OCI-LY7 (cell line): ENCODE measurements at regions not wholly inside any gene's neighbourhood (a gene's known extent, or its start where the extent isn't known, plus 50 kb on each side); places are given as distances from the start of the nearest gene placed in this dataset.

Experiments
- BruUV-seq: library from RNA; stranded (reverse); fragments of 400-500 nt; replicated peaks from 2 replicates; lab custom pipeline; 2021; lab: Mats Ljungman, UMichigan
- CTCF ChIA-PET: fragments of 300-600 bp; sonication (Branson Sonifier 250); formaldehyde crosslinking; loops from one replicate; lab custom pipeline; 2022; ENCODE audit warnings: antibody characterized with exemption; ENCODE audit not compliant: unreplicated experiment; lab: Charles Lee
- POLR2A ChIA-PET: fragments of 300-600 bp; sonication (Branson Sonifier 250); formaldehyde crosslinking; loops from one replicate; lab custom pipeline; 2022; ENCODE audit warnings: antibody characterized with exemption; lab: Charles Lee
- DNase-seq: peaks from one replicate; pipeline ENCODE4 v3.0.0-alpha.2; 2015; ENCODE audit warnings: low spot score
- H2AFZ ChIP-seq: fragments of 200-600 bp; sonication (generic), shearing (Covaris generic); 2 replicates; pipeline ENCODE4 v1.6.1; 2014; ENCODE audit warnings: mild to moderate bottlenecking, antibody characterized with exemption, low read length, moderate library complexity
- H3K27ac ChIP-seq: fragments of 200-600 bp; sonication (generic); 2 replicates; pipeline ENCODE4 v1.5.1; 2014; ENCODE audit warnings: mixed run types, low read depth, mild to moderate bottlenecking, moderate library complexity, low read length, inconsistent platforms; ENCODE audit not compliant: poor library complexity, severe bottlenecking
- H3K36me3 ChIP-seq: fragments of 200-600 bp; sonication (generic); 2 replicates; pipeline ENCODE4 v1.6.1; 2014; ENCODE audit warnings: mild to moderate bottlenecking, antibody characterized with exemption, low read length, moderate library complexity, mixed read lengths; ENCODE audit not compliant: insufficient read depth
- H3K4me1 ChIP-seq: fragments of 200-600 bp; sonication (generic); 2 replicates; pipeline ENCODE4 v1.5.1; 2014; ENCODE audit warnings: mild to moderate bottlenecking, low read length; ENCODE audit not compliant: insufficient read depth, poor library complexity, severe bottlenecking
- H3K4me2 ChIP-seq: fragments of 200-600 bp; sonication (generic); 2 replicates; pipeline ENCODE4 v1.6.1; 2014; ENCODE audit warnings: mild to moderate bottlenecking, low read length
- H3K4me3 ChIP-seq: fragments of 200-600 bp; sonication (generic); 2 replicates; pipeline ENCODE4 v1.5.1; 2014; ENCODE audit warnings: mild to moderate bottlenecking, low read depth, low read length; ENCODE audit not compliant: poor library complexity, severe bottlenecking
- H3K79me2 ChIP-seq: fragments of 200-600 bp; sonication (generic); 2 replicates; pipeline ENCODE4 v1.6.1; 2016; ENCODE audit warnings: low read depth, mild to moderate bottlenecking, low read length, moderate library complexity, mixed read lengths; ENCODE audit not compliant: insufficient read depth
- H3K9me2 ChIP-seq: fragments of 200-600 bp; sonication (generic); 2 replicates; pipeline ENCODE4 v1.6.1; 2016; ENCODE audit warnings: mild to moderate bottlenecking, low read length, mixed read lengths; ENCODE audit not compliant: insufficient read depth
- H3K9me3 ChIP-seq: fragments of 200-600 bp; sonication (generic); 2 replicates; pipeline ENCODE4 v1.6.1; 2014; ENCODE audit warnings: mild to moderate bottlenecking, mixed run types, low read length, mixed read lengths
- H4K20me1 ChIP-seq: fragments of 200-600 bp; sonication (generic); 2 replicates; pipeline ENCODE4 v1.6.1; 2014; ENCODE audit warnings: mild to moderate bottlenecking, antibody characterized with exemption, low read length, moderate library complexity, mixed read lengths; ENCODE audit not compliant: insufficient read depth
- CTCF ChIP-seq: fragments of 200-600 bp; sonication (generic); conservative IDR thresholded peaks from 2 replicates; pipeline ENCODE4 v1.5.1; 2014; ENCODE audit warnings: mild to moderate bottlenecking, antibody characterized with exemption, low read length, moderate library complexity, mixed read lengths
- EZH2phosphoT487 ChIP-seq: fragments of 200-600 bp; sonication (generic); IDR thresholded peaks from 2 replicates; pipeline ENCODE4 v1.6.1; 2018; ENCODE audit warnings: low read depth, borderline replicate concordance, mild to moderate bottlenecking, mixed run types, antibody characterized with exemption, low read length, moderate library complexity, mixed read lengths
- intact Hi-C: fragments of 100-400 bp; cut with micrococcal nuclease; formaldehyde crosslinking; loops from one replicate; pipeline ENCODE4 v1.10.0; 2022; ENCODE audit not compliant: unreplicated experiment

- intact Hi-C loops = no loop called here
- H3K9me2 ChIP-seq = no peaks in the 10 kb centered on the region
- H3K4me1 ChIP-seq = no peaks in the 10 kb centered on the region
- TF ChIP-seq CTCF (no peak), EZH2phosphoT487 (no peak)
- no peaks in the 10 kb centered on the region for H3K79me2 ChIP-seq
- ChIA-PET POLR2A (interaction anchor here (0.5 to 0.8 kb wide), 2 partner anchors 30 to 75 kb away, joined by 3 read pairs; no protein-coding TSS in a partner anchor), CTCF (no interaction called here)
- H3K4me3 ChIP-seq = no peak overlapping the region
- H3K9me3 ChIP-seq = no peaks in the 10 kb centered on the region
- no peak overlapping the region for H3K27ac ChIP-seq
- DNase-seq = no peak
- no peak overlapping the region for H3K4me2 ChIP-seq
- no peaks in the 10 kb centered on the region for H3K36me3 ChIP-seq
- no peak overlapping the region for H2AFZ ChIP-seq
- BruUV-seq = no TSS peak
- H4K20me1 ChIP-seq = no peaks in the 10 kb centered on the region
Measured at GRCh38 chr6:43967719-43968091, 159.5 kb downstream of the MRPL14 start.

GRCh38 chr6:43966853-43967718, 160.2 kb downstream of the MRPL14 start:
- no peaks in the 10 kb centered on the region for H3K79me2 ChIP-seq
- ChIA-PET POLR2A (no interaction called here), CTCF (no interaction called here)
- no TSS peak for BruUV-seq
- H3K9me3 ChIP-seq = no peaks in the 10 kb centered on the region
- H3K4me3 ChIP-seq = no peak overlapping the region
- no peak overlapping the region for H3K4me2 ChIP-seq
- no peak overlapping the region for H3K27ac ChIP-seq
- no peak for DNase-seq
- H2AFZ ChIP-seq = no peak overlapping the region
- no peaks in the 10 kb centered on the region for H3K4me1 ChIP-seq
- no peaks in the 10 kb centered on the region for H3K36me3 ChIP-seq
- no peaks in the 10 kb centered on the region for H4K20me1 ChIP-seq
- intact Hi-C loops = no loop called here
- H3K9me2 ChIP-seq = no peaks in the 10 kb centered on the region
- no peak for TF ChIP-seq EZH2phosphoT487
- no peak for TF ChIP-seq CTCF

DNA sequence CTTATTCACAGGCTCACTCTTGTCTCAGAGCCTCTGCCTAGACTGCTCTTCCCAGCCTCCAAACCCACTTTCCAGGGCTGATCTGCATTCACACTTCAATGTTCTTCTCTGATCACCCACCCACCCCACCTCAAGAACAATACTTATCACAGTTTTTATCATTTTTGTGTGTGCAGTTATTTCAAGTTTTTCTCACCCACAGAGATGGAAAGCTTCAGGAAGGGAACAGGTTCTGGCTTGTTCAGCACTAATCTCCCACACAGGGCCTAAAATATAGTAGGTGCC, 160.9 kb downstream of the MRPL14 start:
- no peak overlapping the region for H2AFZ ChIP-seq

More for the DNA sequence above, 160.9 kb downstream of the MRPL14 start:
- Histone ChIP-seq H3K4me1 (no peaks in the 10 kb centered on the region), H3K36me3 (no peaks in the 10 kb centered on the region), H4K20me1 (no peaks in the 10 kb centered on the region), H3K9me2 (no peaks in the 10 kb centered on the region), H3K4me2 (no peak overlapping the region), H3K27ac (no peak overlapping the region), H3K79me2 (no peaks in the 10 kb centered on the region), H3K4me3 (no peak overlapping the region), H3K9me3 (no peaks in the 10 kb centered on the region)
- TF ChIP-seq CTCF = no peak
- no peak for TF ChIP-seq EZH2phosphoT487
- ChIA-PET CTCF (no interaction called here), POLR2A (no interaction called here)
- no peak for DNase-seq
- no TSS peak for BruUV-seq
- intact Hi-C loops = no loop called here
